AG04449 (cell line): ENCODE measurements at regions not wholly inside any gene's neighbourhood (a gene's known extent, or its start where the extent isn't known, plus 50 kb on each side); places are given as distances from the start of the nearest gene placed in this dataset.

Experiments
- CTCF ChIA-PET: fragments of 350-600 bp; formaldehyde crosslinking; extraction: SDS; loops from one replicate; lab custom pipeline; 2021; ENCODE audit warnings: antibody characterized with exemption; lab: Yijun Ruan, JAX
- POLR2A ChIA-PET: fragments of 400-600, 350-600 bp; formaldehyde crosslinking; extraction: SDS; loops from one replicate; lab custom pipeline; 2020; ENCODE audit warnings: antibody characterized with exemption, inconsistent platforms; lab: Yijun Ruan, JAX
- DNase-seq: peaks from one replicate; pipeline ENCODE4 v3.0.0-alpha.2; 2010; ENCODE audit warnings: low read depth, low spot score
- H3K4me3 ChIP-seq: 2 replicates; pipeline ENCODE4 v1.5.1; 2011; ENCODE audit warnings: low read depth, mild to moderate bottlenecking, control low read depth, low read length
- CTCF ChIP-seq: IDR thresholded peaks from one replicate; pipeline ENCODE4 v1.5.1; 2011; ENCODE audit warnings: mild to moderate bottlenecking, moderate library complexity, low read length, control low read depth, inconsistent platforms; ENCODE audit not compliant: insufficient read depth; ENCODE audit errors: missing control alignments

- POLR2A ChIA-PET: no interaction called here
- no peak for DNase-seq
- CTCF ChIA-PET: no interaction called here
- H3K4me3 ChIP-seq: no peak overlapping the region
- no peak for TF ChIP-seq CTCF
Observed at GRCh38 chr10:65197935-65198334, 1676.7 kb downstream of the REEP3 start.

GRCh38 chr10:65201491-65201890 lies 1680.3 kb downstream of the REEP3 start:
- H3K4me3 ChIP-seq: no peak overlapping the region
- DNase-seq: no peak
- ChIA-PET POLR2A (no interaction called here), CTCF (no interaction called here)
- no peak for TF ChIP-seq CTCF

GRCh38 chr10:65204999-65205398 lies 1683.8 kb downstream of the REEP3 start:
- POLR2A ChIA-PET: no interaction called here
- no peak for TF ChIP-seq CTCF
- no peak for DNase-seq
- CTCF ChIA-PET: no interaction called here
- H3K4me3 ChIP-seq: no peak overlapping the region

GRCh38 chr10:65213170-65213569 lies 1692.0 kb downstream of the REEP3 start:
- ChIA-PET POLR2A (no interaction called here), CTCF (no interaction called here)
- no peak for TF ChIP-seq CTCF
- DNase-seq: no peak
- H3K4me3 ChIP-seq: no peak overlapping the region

- CTCF ChIA-PET: no interaction called here
- TF ChIP-seq CTCF: no peak
- POLR2A ChIA-PET: no interaction called here
- no peak overlapping the region for H3K4me3 ChIP-seq
- no peak for DNase-seq
Observed at GRCh38 chr10:65219444-65219843, 1698.2 kb downstream of the REEP3 start.

GRCh38 chr10:65231148-65231547 lies 1694.7 kb upstream of the LRRTM3 start:
- no peak for TF ChIP-seq CTCF
- POLR2A ChIA-PET: no interaction called here
- no peak for DNase-seq
- H3K4me3 ChIP-seq: no peak overlapping the region
- CTCF ChIA-PET: no interaction called here
